Vagina (tissue), 2 donors: ENCODE measurements at regions not wholly inside any gene's neighbourhood (a gene's known extent, or its start where the extent isn't known, plus 50 kb on each side); places are given as distances from the start of the nearest gene placed in this dataset.

Experiments
- DNase-seq, 2 donors: peaks; one replicate each; pipeline ENCODE4 v3.0.0-alpha.2; 2017; ENCODE audit errors: extremely low spot score in 2 of 2
- H3K27ac ChIP-seq: fragments of 200-600 bp; sonication (generic); one replicate; pipeline ENCODE4 v1.5.1; 2019
- H3K27me3 ChIP-seq: fragments of 200-600 bp; sonication (generic); one replicate; pipeline ENCODE4 v1.5.1; 2019
- H3K36me3 ChIP-seq, 2 donors: fragments of 200-600 bp; sonication (generic); one replicate each; pipeline ENCODE4 v1.5.1; 2017 to 2019
- H3K4me1 ChIP-seq: fragments of 200-600 bp; sonication (generic); one replicate; pipeline ENCODE4 v1.5.1; 2019
- H3K4me3 ChIP-seq, 2 donors: fragments of 200-600 bp; sonication (generic); 1 replicate in 1 of 2; 2 replicates in 1 of 2; pipeline ENCODE4 v1.5.1; 2016 to 2019
- H3K9me3 ChIP-seq: fragments of 200-600 bp; sonication (generic); one replicate; pipeline ENCODE4 v1.5.1; 2019
- CTCF ChIP-seq, 3 experiments: fragments of 450-650 bp in 2 of 3; fragments of 200-600 bp in 1 of 3; sonication (generic) in 1 of 3; IDR thresholded peaks; one replicate each; pipeline ENCODE4 v1.5.1; 2017 to 2019; ENCODE audit warnings: antibody characterized with exemption in 3 of 3, mild to moderate bottlenecking in 2 of 3, moderate library complexity in 2 of 3
- POLR2A ChIP-seq, 2 donors: fragments of 450-650 bp; IDR thresholded peaks; one replicate each; pipeline ENCODE4 v1.6.1; 2017; ENCODE audit warnings: antibody characterized with exemption in 2 of 2, mild to moderate bottlenecking in 2 of 2, moderate library complexity in 2 of 2
- POLR2AphosphoS5 ChIP-seq, 2 donors: sonication (generic); formaldehyde crosslinking; IDR thresholded peaks; one replicate each; pipeline ENCODE4 v1.9.0; 2017; ENCODE audit warnings: antibody characterized with exemption in 2 of 2, mild to moderate bottlenecking in 2 of 2, low read depth in 1 of 2; ENCODE audit not compliant: insufficient read depth in 1 of 2
- intact Hi-C: fragments of 100-400 bp; cut with DNase I; formaldehyde crosslinking; loops from one replicate; pipeline ENCODE4 v1.15.1; 2023

- TF ChIP-seq POLR2AphosphoS5 (IDR thresholded peaks at IDR 0.05; ENCODE audit: insufficient read depth in 1 of 2, low read depth in 1 of 2) (no peak), POLR2A (IDR thresholded peaks at IDR 0.05) (no peak), CTCF (IDR thresholded peaks at IDR 0.05) (no peak)
- intact Hi-C loops = no loop called here
- DNase-seq = no peak
- Histone ChIP-seq H3K36me3 (no peaks in the 10 kb centered on the region), H3K27me3 (no peaks in the 10 kb centered on the region), H3K9me3 (no peaks in the 10 kb centered on the region), H3K4me3 (no peak overlapping the region), H3K27ac (no peak overlapping the region), H3K4me1 (peaks cover 17% of the 10 kb centered on the region)
These were observed 667.9 kb upstream of the NR2F2 start for GRCh38 chr15:95662638-95663037.

GRCh38 chr15:95663156-95664100, 667.1 kb upstream of the NR2F2 start:
- Histone ChIP-seq H3K9me3 (no peaks in the 10 kb centered on the region), H3K27me3 (no peaks in the 10 kb centered on the region), H3K36me3 (no peaks in the 10 kb centered on the region), H3K4me1 (peaks cover 17% of the 10 kb centered on the region), H3K4me3 (no peak overlapping the region), H3K27ac (no peak overlapping the region)
- intact Hi-C loops = no loop called here
- TF ChIP-seq CTCF (IDR thresholded peaks at IDR 0.05) (no peak), POLR2A (IDR thresholded peaks at IDR 0.05) (no peak), POLR2AphosphoS5 (IDR thresholded peaks at IDR 0.05; ENCODE audit: insufficient read depth in 1 of 2, low read depth in 1 of 2) (no peak)
- no peak for DNase-seq

DNA sequence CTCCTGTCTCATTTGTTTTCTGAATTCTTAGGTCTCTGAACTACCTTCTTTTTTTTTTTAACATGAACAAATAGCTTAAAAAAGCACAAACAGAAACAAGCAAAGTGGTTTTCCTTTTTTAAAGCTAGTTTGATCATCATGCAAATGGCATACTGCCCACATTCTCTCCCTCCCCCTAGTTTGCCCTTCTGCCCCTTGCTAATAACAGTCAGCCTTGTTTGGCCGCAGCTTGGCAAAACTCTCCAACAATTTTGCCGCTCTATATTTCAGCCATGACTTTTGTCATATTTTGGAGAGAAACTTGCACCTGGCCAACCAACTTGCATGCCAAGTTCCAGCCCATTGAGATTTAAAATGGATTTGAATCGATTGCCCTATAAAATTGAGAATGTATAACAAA, 666.0 kb upstream of the NR2F2 start:
- no peak for DNase-seq
- Histone ChIP-seq H3K4me1 (peaks cover 22% of the 10 kb centered on the region), H3K4me3 (no peak overlapping the region), H3K27ac (no peak overlapping the region), H3K36me3 (no peaks in the 10 kb centered on the region), H3K27me3 (no peaks in the 10 kb centered on the region), H3K9me3 (no peaks in the 10 kb centered on the region)
- TF ChIP-seq POLR2AphosphoS5 (IDR thresholded peaks at IDR 0.05; ENCODE audit: insufficient read depth in 1 of 2, low read depth in 1 of 2) (no peak), CTCF (IDR thresholded peaks at IDR 0.05) (no peak), POLR2A (IDR thresholded peaks at IDR 0.05) (no peak)
- intact Hi-C loops = no loop called here

- peak overlapping the region; percentile 26 to 39 for H3K4me3 ChIP-seq
- peaks cover 10% of the 10 kb centered on the region for H3K4me1 ChIP-seq
- no peaks in the 10 kb centered on the region for H3K27me3 ChIP-seq
- DNase-seq = no peak
- peak overlapping the region; percentile 55 for H3K27ac ChIP-seq
- H3K9me3 ChIP-seq = no peaks in the 10 kb centered on the region
- TF ChIP-seq POLR2AphosphoS5 (IDR thresholded peaks at IDR 0.05; ENCODE audit: insufficient read depth in 1 of 2, low read depth in 1 of 2) (no peak), POLR2A (IDR thresholded peaks at IDR 0.05) (no peak), CTCF (IDR thresholded peaks at IDR 0.05) (no peak)
- intact Hi-C loops = no loop called here
- H3K36me3 ChIP-seq = no peaks in the 10 kb centered on the region
These were observed 661.2 kb upstream of the NR2F2 start for GRCh38 chr15:95669146-95669922.
